OCI-LY1 (cell line): ENCODE measurements at regions not wholly inside any gene's neighbourhood (a gene's known extent, or its start where the extent isn't known, plus 50 kb on each side); places are given as distances from the start of the nearest gene placed in this dataset.

Experiments used
- CTCF ChIP-seq: fragments of 200-600 bp; sonication (generic), shearing (Covaris generic); IDR thresholded peaks from 2 replicates; pipeline ENCODE4 v1.5.1; 2017; ENCODE audit warnings: mild to moderate bottlenecking, antibody characterized with exemption, low read length, moderate library complexity, mixed read lengths
- EZH2 ChIP-seq: fragments of 200-600 bp; sonication (generic), shearing (Covaris generic); IDR thresholded peaks from 2 replicates; pipeline ENCODE4 v1.8.0; 2017; ENCODE audit warnings: borderline replicate concordance, mixed run types, mild to moderate bottlenecking, antibody characterized with exemption, low read length, moderate library complexity, mixed read lengths

GRCh38 chr1:218611916-218612585 lies 266.9 kb downstream of the TGFB2 start:
- no peak for TF ChIP-seq CTCF
- TF ChIP-seq EZH2, result no peak
